ENCODE measurements at regions not wholly inside any gene's neighbourhood (a gene's known extent, or its start where the extent isn't known, plus 50 kb on each side); places are given as distances from the start of the nearest gene placed in this dataset.
"Not testable (repeated sequence)": the region's sequence is repeated elsewhere in the genome, so short reads cannot be mapped to it uniquely, and the experiment has no call there.

- DNase-seq: no peak
Measured at GRCh38 chr3:82137861-82138260, 376.4 kb upstream of the GBE1 start.

DNA sequence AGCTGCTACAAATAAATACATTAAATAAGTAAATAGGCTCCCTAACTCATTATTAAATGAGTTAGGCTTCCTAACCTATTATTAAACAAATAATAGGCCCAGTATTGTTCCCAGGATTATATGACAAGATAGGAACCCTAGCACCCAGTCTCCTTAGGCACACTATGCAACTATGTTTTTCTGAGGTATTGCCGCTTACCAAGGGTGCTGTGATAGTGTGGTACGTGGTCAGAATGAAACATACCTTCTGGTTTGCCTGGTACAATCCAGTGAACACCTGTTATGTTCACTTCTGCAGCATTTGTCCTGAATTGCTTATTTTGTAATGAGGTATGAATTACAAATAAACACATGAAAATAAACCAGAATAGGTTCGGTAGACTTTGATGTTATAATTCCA is 375.6 kb upstream of the GBE1 start:
- DNase-seq: no peak

- peak in 1 of 2 experiments; percentile 39 for DNase-seq
Measured at GRCh38 chr3:82133070-82133606, 371.7 kb upstream of the GBE1 start.

GRCh38 chr3:82132210-82133069 is 371.0 kb upstream of the GBE1 start:
- no peak for DNase-seq

GRCh38 chr3:82130046-82130445 is 368.6 kb upstream of the GBE1 start:
- DNase-seq: no peak

DNA sequence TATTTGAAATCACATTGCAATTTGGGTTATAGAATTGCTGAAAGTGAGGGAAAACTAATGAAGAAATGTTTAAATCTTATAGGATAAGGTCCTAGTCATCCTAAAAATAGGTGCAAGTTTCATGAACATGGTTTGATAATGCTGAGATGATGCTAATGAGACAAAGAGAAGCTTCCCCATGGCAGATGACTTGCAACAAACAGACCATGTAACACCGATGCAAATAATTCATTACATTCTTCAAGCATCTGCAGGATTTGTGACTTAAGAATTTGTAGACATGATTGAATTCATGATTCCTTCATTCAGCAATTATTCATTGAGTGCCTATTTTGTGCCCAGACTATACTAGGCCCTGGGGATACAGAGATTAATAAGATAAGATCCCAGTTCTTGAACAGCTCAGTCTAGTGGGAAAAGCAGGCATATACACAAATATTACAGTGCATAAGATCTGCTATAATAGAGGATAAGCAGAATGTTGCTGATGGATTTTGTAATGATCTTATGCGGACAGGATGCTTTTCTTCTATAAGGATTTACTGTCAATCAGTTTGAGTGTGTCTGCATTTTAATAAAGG is 367.9 kb upstream of the GBE1 start:
- no peak for DNase-seq

GRCh38 chr3:82128271-82128670 is 366.8 kb upstream of the GBE1 start:
- no peak for DNase-seq

DNA sequence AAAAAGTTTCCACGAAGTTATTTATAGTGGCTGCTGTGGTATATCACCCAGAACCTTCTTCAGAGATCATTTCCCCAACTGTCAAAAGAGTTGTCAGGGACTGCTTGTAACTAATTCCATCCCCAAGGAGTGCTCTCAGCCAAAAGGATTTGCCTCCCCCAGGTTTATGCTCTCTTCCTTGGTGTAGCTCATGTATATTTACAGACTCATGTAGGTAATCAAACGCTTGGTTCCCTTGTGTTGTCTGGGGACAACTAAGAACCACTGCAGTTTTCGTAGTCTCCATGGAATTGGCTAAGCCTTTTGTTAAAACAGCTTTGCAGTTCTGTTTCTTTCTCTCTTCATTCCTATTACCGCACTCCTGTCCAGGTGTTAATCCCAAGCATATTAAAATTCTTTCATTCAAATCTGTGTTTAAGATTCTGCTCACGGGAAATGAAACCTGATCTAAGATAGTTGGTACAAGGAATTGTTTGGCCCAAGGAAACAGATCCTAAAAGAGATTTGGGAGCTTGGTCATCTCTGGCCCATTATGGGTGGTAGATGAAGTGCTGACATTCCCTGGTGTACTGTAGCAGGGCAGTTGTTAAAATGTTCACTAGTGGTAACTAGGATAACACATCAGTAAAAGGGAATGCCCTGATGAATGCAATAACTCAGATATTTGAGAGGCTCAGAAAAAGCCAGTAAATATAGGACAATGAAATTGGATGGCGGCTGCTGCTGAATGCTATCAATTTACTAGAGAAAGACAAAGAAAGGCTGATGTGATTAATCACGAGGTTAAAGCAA is 361.3 kb upstream of the GBE1 start:
- no peak for DNase-seq

DNA sequence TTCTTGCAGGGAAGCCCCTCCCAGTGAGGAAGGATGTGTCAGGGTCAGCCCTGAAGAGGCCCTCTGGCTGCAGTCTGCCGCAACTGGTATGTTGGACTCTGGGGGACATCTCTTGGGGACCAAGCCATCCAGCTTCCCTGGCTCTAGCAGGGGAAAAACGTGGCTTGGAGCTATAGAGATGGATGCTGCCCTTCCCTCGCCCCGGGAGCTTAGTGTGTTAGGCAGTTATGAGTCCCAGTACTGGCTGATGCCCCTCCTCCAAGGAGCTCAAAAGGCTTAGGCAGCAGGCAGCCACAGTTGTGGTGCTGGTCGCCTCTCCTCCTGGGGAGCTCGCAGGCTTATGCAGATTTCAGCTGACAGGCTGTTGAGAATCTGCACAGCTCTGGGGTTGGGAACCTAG is 353.1 kb upstream of the GBE1 start:
- no peak for DNase-seq

DNA sequence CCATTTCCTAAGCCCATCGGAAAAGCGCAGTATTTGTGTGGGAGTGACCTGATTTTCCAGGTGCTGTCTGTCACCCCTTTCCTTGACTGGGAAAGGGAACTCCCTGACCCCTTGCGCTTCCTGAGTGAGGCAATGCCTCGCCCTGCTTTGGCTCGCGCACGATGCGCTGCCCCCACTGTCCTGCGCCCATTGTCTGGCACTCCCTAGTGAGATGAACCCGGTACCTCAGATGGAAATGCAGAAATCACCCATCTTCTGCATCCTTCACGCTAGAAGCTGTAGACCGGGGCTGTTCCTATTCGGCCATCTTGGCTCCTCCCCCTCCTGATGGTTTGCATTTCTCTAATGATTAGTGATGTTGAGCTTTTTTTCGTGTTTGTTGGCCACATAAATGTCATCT is 349.3 kb upstream of the GBE1 start:
- not testable (repeated sequence) for DNase-seq

GRCh38 chr3:82103241-82103640 is 341.8 kb upstream of the GBE1 start:
- no peak for DNase-seq

GRCh38 chr3:82100378-82100777 is 338.9 kb upstream of the GBE1 start:
- no peak for DNase-seq

GRCh38 chr3:82093641-82094040 is 332.2 kb upstream of the GBE1 start:
- no peak for DNase-seq

DNA sequence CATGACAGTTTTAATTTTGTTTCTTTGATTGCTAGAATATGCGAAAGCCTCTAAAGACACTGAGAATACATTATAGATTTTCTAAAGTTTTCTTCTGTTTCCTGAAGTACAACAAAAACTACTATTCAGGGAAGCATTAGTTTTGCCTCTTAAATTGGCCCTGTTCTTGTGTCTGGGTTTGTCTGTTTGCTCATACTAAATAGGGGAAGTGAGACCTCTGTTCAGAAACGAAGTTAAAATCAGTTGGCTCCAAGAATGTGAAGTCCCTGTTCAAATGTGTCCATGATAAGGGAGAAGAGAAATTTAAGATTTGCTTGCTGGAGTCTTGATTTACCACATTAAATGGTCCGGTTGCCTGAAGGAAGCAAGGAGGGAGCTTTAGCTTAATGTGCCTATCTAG is 327.3 kb upstream of the GBE1 start:
- no peak for DNase-seq

- no peak for DNase-seq
Measured at GRCh38 chr3:82087958-82088357, 326.5 kb upstream of the GBE1 start.

- no peak for DNase-seq
Measured at GRCh38 chr3:82085851-82086475, 324.5 kb upstream of the GBE1 start.

DNA sequence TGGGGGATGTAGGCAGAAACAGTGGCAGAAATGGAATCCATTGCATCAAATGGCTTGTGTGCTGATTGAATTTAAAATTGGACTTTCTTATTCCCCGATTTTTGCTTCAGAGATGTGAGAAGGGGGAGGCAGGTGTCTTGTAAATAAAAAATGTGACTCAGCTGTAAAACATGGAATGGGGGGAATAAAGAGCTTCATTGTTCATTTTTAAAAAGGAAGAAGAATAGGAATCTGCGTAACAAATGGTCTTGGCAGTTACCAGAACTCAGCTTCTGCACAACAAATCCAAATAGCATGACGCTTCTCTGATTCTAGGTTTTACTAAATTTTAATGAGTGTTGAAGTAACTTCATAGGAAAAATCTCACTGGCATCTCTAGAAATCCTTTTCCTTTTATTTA is 323.9 kb upstream of the GBE1 start:
- no peak for DNase-seq

DNA sequence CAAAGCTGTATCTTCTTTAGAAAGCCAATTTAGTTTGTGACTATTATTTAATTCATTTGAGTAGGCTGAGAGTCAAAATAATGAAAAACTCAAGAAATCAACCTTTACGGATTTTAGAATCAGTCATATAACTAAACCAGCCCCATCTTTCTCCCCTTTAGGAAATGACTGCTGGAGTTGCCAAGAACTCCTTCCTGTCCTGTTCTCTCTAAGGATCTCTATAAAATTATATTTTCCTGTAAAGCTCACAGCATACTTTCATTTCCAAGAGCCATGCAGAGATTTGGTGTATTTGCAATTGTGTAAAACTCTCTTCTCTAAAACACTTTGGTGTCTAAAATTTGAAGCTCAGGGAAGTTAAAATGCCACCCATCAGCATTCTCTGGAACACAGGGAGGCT is 323.4 kb upstream of the GBE1 start:
- DNase-seq: no peak

DNA sequence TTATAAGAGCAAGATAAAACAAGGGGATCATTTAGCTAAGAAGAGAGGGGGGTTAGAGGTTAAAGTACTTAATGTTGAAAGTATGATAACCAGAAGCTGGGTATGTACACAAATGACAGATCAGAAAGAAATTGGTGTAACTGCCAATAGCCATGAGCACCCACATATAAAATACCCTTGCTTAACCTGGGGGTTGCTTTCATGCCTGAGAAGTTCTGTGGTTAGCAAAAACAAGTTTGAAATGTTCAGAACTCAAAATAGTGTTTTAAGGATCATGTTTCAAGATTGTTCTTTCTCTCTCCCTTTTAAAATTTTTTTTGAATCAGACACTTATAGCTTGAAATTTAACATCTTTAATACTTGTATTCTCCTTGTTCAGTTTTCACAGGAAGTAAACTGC is 321.4 kb upstream of the GBE1 start:
- DNase-seq: no peak

- DNase-seq: no peak
Measured at GRCh38 chr3:82081351-82081750, 319.9 kb upstream of the GBE1 start.

GRCh38 chr3:82080792-82081191 is 319.3 kb upstream of the GBE1 start:
- DNase-seq: no peak

DNA sequence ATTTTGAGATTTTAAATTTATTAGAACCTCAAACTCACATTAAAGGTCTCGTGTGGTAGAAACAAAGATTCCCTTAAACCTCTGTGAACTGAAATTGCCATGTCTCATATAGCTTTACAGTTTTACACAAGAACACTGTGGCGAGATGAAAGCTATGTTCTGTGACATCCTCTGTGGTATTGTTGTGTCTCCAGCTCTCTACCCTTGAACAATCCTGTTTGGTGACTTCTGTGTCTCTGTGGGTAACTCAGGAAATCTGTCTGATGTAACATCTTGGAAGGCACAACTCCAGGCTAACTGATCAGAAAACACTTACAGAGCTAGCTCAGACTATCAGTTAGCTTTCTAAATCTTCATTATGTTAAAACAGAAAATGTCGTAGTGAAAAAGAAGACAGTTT is 318.8 kb upstream of the GBE1 start:
- DNase-seq: no peak

GRCh38 chr3:82079335-82079890 is 318.0 kb upstream of the GBE1 start:
- DNase-seq: no peak

Measured in NCI-H524 (cell line).